ENCODE measurements at regions not wholly inside any gene's neighbourhood (a gene's known extent, or its start where the extent isn't known, plus 50 kb on each side); places are given as distances from the start of the nearest gene placed in this dataset.

DNA sequence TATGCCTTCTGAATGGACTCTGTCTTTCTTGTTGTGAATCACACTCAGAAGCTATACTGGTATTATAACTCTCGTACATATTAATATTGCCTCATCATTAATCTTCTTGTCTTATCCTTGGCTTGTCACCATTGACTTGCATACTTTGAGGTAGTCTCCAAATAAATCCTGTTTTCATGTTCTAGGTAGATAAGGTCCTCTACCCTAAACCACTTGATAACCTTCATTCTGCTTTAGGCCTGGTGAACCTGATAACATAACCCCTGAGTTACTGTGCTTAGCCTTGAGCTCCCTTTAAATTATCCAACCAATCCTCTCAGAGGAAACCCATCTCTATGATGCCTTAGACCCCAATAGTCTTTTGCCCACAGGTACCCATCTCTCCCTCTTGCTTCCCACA is 1162.3 kb downstream of the SLITRK1 start:
- TF ChIP-seq, protein P1, sequence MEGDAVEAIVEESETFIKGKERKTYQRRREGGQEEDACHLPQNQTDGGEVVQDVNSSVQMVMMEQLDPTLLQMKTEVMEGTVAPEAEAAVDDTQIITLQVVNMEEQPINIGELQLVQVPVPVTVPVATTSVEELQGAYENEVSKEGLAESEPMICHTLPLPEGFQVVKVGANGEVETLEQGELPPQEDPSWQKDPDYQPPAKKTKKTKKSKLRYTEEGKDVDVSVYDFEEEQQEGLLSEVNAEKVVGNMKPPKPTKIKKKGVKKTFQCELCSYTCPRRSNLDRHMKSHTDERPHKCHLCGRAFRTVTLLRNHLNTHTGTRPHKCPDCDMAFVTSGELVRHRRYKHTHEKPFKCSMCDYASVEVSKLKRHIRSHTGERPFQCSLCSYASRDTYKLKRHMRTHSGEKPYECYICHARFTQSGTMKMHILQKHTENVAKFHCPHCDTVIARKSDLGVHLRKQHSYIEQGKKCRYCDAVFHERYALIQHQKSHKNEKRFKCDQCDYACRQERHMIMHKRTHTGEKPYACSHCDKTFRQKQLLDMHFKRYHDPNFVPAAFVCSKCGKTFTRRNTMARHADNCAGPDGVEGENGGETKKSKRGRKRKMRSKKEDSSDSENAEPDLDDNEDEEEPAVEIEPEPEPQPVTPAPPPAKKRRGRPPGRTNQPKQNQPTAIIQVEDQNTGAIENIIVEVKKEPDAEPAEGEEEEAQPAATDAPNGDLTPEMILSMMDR (IDR thresholded peaks at IDR 0.05): no peak
- ATAC-seq (ENCODE audit: low FRiP score): no peak

DNA sequence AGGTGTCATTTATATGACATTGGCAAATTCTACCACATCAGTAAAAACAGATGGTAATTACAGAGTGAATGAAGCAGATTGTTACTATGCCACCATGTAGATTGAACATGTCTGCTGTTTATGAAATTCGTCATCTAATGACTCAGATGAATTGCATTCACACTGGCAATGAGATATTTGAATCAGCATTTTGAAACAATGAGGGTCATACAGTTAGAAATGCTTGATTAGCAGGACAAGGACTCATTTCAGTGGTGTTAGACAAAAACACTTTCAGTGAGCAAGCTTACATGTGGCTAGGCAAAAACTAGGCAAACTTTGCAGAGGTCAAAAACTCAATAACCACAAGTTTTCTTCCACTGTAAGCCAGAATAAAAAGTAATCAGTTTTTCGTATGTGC is 1165.0 kb downstream of the SLITRK1 start:
- TF ChIP-seq, protein P1 (IDR thresholded peaks at IDR 0.05): no peak
- DNase-seq (ENCODE audit: low spot score): no peak
- no peak for ATAC-seq (ENCODE audit: low FRiP score)

More for the DNA sequence above, 1162.3 kb downstream of the SLITRK1 start:
- no peak for DNase-seq (ENCODE audit: low spot score)

DNA sequence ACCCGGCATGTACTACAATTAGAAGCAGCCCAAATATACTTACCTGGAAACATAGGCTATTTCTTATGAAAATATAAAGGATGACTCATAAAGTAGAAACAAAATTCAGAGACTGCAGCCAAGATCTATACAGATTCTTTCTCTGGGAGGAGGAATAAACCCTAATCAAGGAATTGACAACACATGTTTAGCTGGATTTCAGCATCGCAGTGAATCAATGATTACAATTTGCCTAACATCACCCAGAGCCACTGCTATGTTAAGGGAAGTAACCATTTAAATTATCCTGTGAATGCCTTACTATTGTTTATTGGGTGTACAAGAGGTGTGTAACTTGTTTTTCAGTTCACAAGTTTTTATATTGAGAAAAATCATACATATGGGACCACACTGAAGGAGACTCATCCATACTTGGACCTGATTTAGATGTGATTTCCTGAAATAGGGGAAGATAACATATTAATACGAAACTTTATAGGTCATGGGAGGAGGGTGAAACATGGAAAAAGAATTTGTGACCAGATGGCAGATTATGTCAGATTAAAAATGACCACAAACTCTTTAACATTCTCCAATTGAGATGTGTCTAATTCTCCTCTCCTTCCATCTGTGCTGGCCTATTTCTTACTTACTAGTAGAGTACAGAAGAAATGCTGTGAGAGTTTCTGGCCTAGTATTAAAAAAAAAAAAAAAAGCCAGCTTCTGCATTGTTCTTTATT is 1168.4 kb downstream of the SLITRK1 start:
- TF ChIP-seq, protein P1 (IDR thresholded peaks at IDR 0.05): no peak
- DNase-seq (ENCODE audit: low spot score) (no peak), ATAC-seq (ENCODE audit: low FRiP score) (no peak)

DNA sequence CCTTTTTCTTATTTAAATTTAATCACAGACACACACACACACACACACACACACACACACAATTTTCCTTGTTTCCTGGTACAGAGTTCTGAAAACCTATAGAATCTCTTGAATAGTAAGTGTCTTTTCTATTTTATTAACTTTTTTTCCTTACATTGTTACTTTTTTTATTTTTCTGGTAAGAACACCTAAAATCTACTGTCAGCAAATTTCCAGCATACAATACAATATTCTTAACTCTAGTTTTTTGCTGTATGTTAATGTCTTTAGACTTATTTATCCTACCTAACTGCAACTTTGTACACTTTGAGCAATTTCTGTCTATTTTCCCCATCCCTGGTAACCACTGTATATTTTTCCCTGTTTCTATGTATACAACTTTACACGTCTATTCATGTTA is 1179.8 kb downstream of the SLITRK1 start:
- DNase-seq (ENCODE audit: low spot score): no peak
- TF ChIP-seq, protein P1 (IDR thresholded peaks at IDR 0.05): no peak
- ATAC-seq (ENCODE audit: low FRiP score): no peak

DNA sequence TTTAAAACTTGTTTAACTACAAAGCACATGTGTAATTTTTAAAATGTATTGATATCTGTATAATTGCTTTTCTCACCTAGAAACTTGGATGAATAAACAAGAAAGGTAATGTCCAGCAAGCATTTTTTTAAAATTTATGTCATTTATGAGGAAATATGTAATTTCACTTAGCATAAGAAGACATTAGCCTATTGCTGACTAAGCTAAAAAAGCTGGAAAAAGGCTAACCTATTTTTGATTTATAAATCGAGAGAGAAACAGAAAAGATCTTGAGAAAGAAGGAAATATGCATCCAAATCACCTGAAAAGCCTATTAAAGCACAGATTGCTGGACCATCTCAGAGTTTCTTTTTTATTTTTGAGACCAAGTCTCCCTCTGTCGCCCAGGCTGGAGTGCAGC is 1181.3 kb downstream of the SLITRK1 start:
- TF ChIP-seq, protein P1 (IDR thresholded peaks at IDR 0.05): no peak
- no peak for ATAC-seq (ENCODE audit: low FRiP score)

DNA sequence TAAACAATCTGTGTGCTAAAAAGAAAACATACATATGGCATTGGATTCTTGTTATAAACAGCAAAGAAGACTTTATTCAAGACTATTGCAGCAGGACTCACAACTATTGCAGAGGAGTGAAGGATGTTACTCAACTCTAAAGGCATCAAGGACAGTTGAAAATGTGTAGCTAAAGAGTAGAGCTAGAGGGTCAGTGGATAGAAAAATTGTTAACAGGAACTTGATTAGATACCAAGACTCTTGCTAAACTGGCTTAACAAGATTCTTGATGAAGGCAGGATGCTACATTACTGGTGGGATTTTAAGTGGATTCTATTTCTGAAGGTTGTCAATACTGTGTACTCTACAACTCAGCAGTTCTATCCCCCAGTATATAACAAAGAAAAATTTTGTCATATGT is 1183.3 kb downstream of the SLITRK1 start:
- ATAC-seq (ENCODE audit: low FRiP score) (no peak), DNase-seq (ENCODE audit: low spot score) (no peak)
- TF ChIP-seq, protein P1 (IDR thresholded peaks at IDR 0.05): no peak

More for the DNA sequence above, 1181.3 kb downstream of the SLITRK1 start:
- DNase-seq (ENCODE audit: low spot score): no peak

DNA sequence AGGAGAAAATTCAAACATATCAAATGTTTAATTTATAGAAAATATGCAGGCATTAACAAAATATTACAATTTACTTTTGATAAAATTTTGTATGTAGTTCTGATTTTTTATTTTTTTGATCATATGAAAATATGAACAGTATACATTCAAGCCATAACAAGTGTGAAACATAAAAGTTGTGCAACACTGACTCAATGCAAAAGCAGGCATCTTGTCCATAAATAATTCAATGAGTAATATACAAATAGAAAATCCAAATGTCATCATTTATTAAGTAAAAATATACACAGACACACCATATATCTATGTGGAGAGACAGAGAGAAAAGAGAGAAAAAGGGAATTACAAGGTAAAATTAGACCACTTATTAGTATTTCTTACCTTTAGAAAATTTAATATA is 1183.9 kb downstream of the SLITRK1 start:
- no peak for DNase-seq (ENCODE audit: low spot score)
- TF ChIP-seq, protein P1 (IDR thresholded peaks at IDR 0.05): no peak

More for the DNA sequence above, 1183.9 kb downstream of the SLITRK1 start:
- ATAC-seq (ENCODE audit: low FRiP score): no peak

All from omental fat pad (tissue), 3 donors.